H1 (cell line): ENCODE measurements at regions not wholly inside any gene's neighbourhood (a gene's known extent, or its start where the extent isn't known, plus 50 kb on each side); places are given as distances from the start of the nearest gene placed in this dataset.

ENCODE experiments used
- ASH2L ChIP-seq: fragments of 200-600, 300-600 bp; sonication (generic); IDR thresholded peaks from one replicate; pipeline ENCODE4 v1.7.1; 2017; ENCODE audit warnings: low read length
- JUND ChIP-seq: IDR thresholded peaks from 2 replicates; pipeline ENCODE4 v1.6.1; 2011; ENCODE audit warnings: mild to moderate bottlenecking, improper control_type of control experiment, low read length
- KDM4A ChIP-seq: IDR thresholded peaks from one replicate; pipeline ENCODE4 v1.7.1; 2012; ENCODE audit warnings: low read depth, mild to moderate bottlenecking, moderate library complexity, low read length, inconsistent platforms; ENCODE audit not compliant: severe bottlenecking
- MAFK ChIP-seq: IDR thresholded peaks from 2 replicates; pipeline ENCODE4 v1.6.1; 2012; ENCODE audit warnings: low read depth, mild to moderate bottlenecking, improper control_type of control experiment, low read length
- POLR2AphosphoS5 ChIP-seq: IDR thresholded peaks from 2 replicates; pipeline ENCODE4 v1.6.1; 2011; ENCODE audit warnings: low read depth, low read length
- SP4 ChIP-seq: IDR thresholded peaks from 2 replicates; pipeline ENCODE4 v1.6.1; 2012; ENCODE audit warnings: low read length, inconsistent platforms
- TEAD4 ChIP-seq: IDR thresholded peaks from 2 replicates; pipeline ENCODE4 v1.6.1; 2012; ENCODE audit warnings: low read depth, low read length, inconsistent platforms, mixed read lengths
- TF ChIP-seq, protein P1 (sequence below): IDR thresholded peaks from 2 replicates; pipeline ENCODE4 v1.6.1; 2011; ENCODE audit warnings: low read length, improper control_type of control experiment

DNA sequence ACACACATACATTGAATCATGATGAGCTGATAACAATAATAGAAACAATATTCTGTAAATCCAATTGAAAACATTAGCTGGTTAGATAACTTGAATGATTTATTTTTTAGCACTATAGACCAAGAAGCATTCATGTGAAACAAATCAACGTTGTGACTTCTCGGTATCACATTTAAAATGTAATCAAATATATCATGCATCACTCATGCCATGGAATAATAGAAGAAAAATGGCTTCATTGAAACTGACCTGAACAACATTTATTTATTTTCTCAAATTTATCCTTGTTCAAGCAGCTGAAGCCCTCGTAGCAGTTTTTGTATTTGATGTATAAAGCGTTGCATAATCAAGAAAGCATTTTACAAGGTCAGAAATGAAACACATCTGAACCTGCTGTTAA is 299.6 kb upstream of the CDH18 start (continued):
- TF ChIP-seq, protein P1, sequence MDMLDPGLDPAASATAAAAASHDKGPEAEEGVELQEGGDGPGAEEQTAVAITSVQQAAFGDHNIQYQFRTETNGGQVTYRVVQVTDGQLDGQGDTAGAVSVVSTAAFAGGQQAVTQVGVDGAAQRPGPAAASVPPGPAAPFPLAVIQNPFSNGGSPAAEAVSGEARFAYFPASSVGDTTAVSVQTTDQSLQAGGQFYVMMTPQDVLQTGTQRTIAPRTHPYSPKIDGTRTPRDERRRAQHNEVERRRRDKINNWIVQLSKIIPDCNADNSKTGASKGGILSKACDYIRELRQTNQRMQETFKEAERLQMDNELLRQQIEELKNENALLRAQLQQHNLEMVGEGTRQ: no peak
- TF ChIP-seq POLR2AphosphoS5 (no peak), ASH2L (no peak), MAFK (no peak), KDM4A (no peak), SP4 (no peak), JUND (no peak), TEAD4 (no peak)
